Esophagus squamous epithelium (tissue), 5 donors: ENCODE measurements at regions not wholly inside any gene's neighbourhood (a gene's known extent, or its start where the extent isn't known, plus 50 kb on each side); places are given as distances from the start of the nearest gene placed in this dataset.

Source experiments
- DNase-seq: peaks from one replicate; lab custom pipeline; 2025; lab: John Stamatoyannopoulos, UW
- H3K27ac ChIP-seq, 4 donors: fragments of 200-600 bp; sonication (generic); one replicate each; pipeline ENCODE4 v1.5.1; 2016 to 2019; ENCODE audit warnings: mild to moderate bottlenecking in 1 of 4
- H3K27me3 ChIP-seq, 4 donors: fragments of 200-600 bp; sonication (generic); 1 replicate in 3 of 4; 2 replicates in 1 of 4; pipeline versions ENCODE4 v1.5.1 to v1.6.0; 2017 to 2021; ENCODE audit warnings: antibody characterized with exemption in 1 of 4
- H3K36me3 ChIP-seq, 3 donors: fragments of 200-600 bp; sonication (generic); one replicate each; pipeline ENCODE4 v1.5.1; 2016 to 2019
- H3K4me1 ChIP-seq, 3 donors: fragments of 200-600 bp; sonication (generic); one replicate each; pipeline ENCODE4 v1.5.1; 2017 to 2019
- H3K4me3 ChIP-seq, 4 donors: fragments of 200-600 bp; sonication (generic); 1 replicate in 3 of 4; 2 replicates in 1 of 4; pipeline ENCODE4 v1.5.1; 2016 to 2019; ENCODE audit warnings: mild to moderate bottlenecking in 2 of 4, moderate library complexity in 1 of 4
- H3K9me3 ChIP-seq, 3 donors: fragments of 200-600 bp; sonication (generic); one replicate each; pipeline ENCODE4 v1.5.1; 2016 to 2019
- POLR2A ChIP-seq, 4 donors: fragments of 450-650 bp; IDR thresholded peaks; one replicate each; pipeline ENCODE4 v1.6.1; 2017; ENCODE audit warnings: antibody characterized with exemption in 4 of 4, mild to moderate bottlenecking in 4 of 4, moderate library complexity in 3 of 4
- WGBS, 2 donors: methylation state at CpG; one replicate each; pipeline ENCODE4 v1.1.5; 2018; 5-methylcytosine and 5-hydroxymethylcytosine counted together
- intact Hi-C: fragments of 100-400 bp; cut with DNase I; formaldehyde crosslinking; loops from one replicate; pipeline ENCODE4 v1.15.0; 2022
- TF ChIP-seq, protein P1 (sequence below), 6 experiments: fragments of 450-650 bp in 4 of 6; fragments of 200-600 bp in 2 of 6; sonication (generic) in 2 of 6; IDR thresholded peaks; one replicate each; pipeline ENCODE4 v1.5.1; 2016 to 2019; ENCODE audit warnings: antibody characterized with exemption in 6 of 6, mild to moderate bottlenecking in 4 of 6, moderate library complexity in 4 of 6
- donor health status: DM: yes; HTN: yes; CAD: no.

DNA sequence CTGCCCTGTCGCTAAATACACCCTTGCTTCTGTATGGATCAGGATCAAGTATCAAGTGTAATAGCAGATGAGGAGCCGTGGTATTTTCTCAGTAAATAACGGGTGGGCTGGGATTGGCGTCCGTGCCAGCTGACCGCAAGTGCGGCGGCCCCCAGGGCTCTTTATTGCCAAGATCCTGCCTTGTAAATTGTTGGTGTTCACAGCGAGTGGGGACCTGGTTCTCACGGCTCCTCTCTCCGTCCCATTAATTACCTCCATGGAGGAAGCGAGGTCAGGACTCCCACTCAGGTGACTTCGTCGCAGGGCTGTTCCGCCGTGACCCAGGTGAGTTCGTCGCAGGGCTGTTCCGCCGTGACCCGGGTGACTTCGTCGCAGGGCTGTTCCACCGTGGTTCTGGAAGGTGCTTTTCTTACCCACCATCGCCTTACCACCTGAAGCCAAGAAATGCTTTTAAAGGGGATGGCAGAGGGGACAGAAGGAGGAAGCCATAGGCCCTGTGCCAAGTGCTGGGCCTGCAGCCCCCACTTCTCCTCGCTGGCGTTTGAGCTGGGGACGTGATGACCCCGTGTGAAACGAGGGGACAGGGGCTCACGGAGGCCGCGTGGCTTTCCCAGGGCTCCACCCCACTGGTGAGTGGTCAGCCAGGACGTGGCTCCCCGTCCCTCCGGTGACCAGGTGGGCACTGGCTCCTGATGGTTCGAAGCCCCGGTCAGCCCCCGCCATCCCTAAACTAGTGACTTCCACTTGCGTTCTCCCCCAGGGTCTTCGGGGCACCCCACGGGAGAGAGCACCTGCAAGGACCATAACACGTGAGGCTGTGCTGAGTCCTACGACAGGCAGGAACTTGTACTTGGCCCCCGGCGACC, 118.4 kb downstream of the TWIST2 start:
- Histone ChIP-seq H3K36me3 (no peaks in the 10 kb centered on the region), H3K27me3 (peaks cover 0 to 33% (median 0%) of the 10 kb centered on the region in 4 donors), H3K4me3 (no peak overlapping the region), H3K9me3 (no peaks in the 10 kb centered on the region), H3K4me1 (no peaks in the 10 kb centered on the region), H3K27ac (no peak overlapping the region)
- TF ChIP-seq, protein P1, sequence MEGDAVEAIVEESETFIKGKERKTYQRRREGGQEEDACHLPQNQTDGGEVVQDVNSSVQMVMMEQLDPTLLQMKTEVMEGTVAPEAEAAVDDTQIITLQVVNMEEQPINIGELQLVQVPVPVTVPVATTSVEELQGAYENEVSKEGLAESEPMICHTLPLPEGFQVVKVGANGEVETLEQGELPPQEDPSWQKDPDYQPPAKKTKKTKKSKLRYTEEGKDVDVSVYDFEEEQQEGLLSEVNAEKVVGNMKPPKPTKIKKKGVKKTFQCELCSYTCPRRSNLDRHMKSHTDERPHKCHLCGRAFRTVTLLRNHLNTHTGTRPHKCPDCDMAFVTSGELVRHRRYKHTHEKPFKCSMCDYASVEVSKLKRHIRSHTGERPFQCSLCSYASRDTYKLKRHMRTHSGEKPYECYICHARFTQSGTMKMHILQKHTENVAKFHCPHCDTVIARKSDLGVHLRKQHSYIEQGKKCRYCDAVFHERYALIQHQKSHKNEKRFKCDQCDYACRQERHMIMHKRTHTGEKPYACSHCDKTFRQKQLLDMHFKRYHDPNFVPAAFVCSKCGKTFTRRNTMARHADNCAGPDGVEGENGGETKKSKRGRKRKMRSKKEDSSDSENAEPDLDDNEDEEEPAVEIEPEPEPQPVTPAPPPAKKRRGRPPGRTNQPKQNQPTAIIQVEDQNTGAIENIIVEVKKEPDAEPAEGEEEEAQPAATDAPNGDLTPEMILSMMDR (IDR thresholded peaks at IDR 0.05): no peak
- no peak for TF ChIP-seq POLR2A (IDR thresholded peaks at IDR 0.05)
- 88 to 89% methylated on average over 22 to 25 of the region's 46 CpGs for WGBS, 2 donors
- DNase-seq: no peak
- intact Hi-C loops: no loop called here

DNA sequence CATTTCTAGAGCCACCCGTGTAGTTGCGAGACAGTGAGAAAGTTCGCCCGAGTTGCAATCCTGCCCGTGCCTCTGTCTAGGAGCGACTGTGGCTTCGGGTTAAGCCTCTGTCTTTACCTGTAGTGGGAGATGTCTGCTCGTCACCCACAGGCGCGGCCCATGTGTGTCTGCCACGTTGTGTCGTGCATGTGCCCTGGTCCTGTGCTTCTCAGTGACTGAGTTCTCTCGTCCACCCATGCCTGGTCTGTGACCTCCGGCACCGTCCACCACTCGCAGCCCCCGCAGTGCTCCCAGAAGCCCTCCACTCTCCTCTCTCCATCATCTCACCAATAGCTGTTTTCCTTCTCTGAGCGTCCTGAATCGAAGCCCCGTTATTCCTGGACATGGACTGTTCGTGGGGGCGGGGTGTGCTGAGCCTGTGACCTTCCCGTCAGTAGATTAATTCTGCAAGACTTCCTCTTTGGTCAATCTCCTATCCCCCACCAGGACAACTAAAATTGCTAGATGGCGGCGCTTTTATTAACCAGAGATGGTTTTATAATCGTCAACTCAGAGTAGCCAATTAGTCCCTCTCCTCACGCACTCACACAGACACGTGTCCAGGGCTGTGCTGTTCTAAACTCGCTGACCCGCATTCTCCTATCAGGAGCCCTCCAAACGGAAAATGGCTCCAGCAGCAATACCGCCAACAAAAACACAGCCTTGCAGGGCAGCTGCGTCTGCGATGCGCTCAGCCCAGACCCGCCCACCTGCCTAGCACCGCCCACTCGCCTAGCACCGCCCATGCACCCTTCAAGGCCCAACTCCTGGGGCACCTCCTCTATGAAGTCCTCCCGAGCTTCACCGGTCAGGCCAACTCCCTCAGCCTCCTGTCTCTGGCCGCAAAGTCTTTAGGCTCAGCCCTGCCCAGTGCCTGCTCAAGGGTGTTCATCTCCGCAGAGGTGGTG, 119.4 kb downstream of the TWIST2 start:
- intact Hi-C loops: no loop called here
- H3K4me3 ChIP-seq: no peak overlapping the region
- H3K9me3 ChIP-seq: no peaks in the 10 kb centered on the region
- TF ChIP-seq POLR2A (IDR thresholded peaks at IDR 0.05): no peak
- TF ChIP-seq, protein P1 (IDR thresholded peaks at IDR 0.05): no peak
- H3K4me1 ChIP-seq: no peaks in the 10 kb centered on the region
- 89% methylated on average over 25 to 27 of the region's 43 CpGs for WGBS, 2 donors
- H3K27ac ChIP-seq: no peak overlapping the region
- DNase-seq: no peak
- no peaks in the 10 kb centered on the region for H3K36me3 ChIP-seq
- H3K27me3 ChIP-seq: peaks cover 0 to 43% (median 0%) of the 10 kb centered on the region in 4 donors

DNA sequence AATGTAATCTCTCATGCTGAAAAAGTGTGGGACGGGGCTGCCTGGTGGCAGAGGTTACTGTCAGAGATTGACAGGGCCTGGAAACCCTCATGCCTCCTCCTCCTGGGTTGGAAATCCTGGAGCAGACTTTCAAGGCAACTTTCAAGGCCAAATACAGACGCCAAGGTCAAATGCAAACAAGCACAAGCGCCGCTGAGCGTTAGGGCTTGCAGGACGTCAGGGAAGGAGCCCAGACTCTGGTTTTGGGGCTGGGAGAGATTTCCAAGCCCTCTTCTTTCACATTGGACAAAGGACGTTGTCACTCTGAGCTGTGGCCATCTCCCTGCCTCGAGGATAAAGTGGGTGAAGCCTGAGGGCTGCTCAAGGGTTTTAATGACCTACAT, 120.1 kb downstream of the TWIST2 start:
- TF ChIP-seq, protein P1 (IDR thresholded peaks at IDR 0.05): no peak
- no peak for TF ChIP-seq POLR2A (IDR thresholded peaks at IDR 0.05)
- H3K27me3 ChIP-seq: peaks cover 0 to 43% (median 0%) of the 10 kb centered on the region in 4 donors
- no peak overlapping the region for H3K27ac ChIP-seq
- H3K36me3 ChIP-seq: no peaks in the 10 kb centered on the region
- H3K4me1 ChIP-seq: peaks cover 0 to 3% (median under 1%) of the 10 kb centered on the region in 3 donors
- no peaks in the 10 kb centered on the region for H3K9me3 ChIP-seq
- intact Hi-C loops: no loop called here
- H3K4me3 ChIP-seq: no peak overlapping the region
- 75 to 79% methylated on average over 5 to 8 of the region's 8 CpGs for WGBS, 2 donors
- DNase-seq: no peak

DNA sequence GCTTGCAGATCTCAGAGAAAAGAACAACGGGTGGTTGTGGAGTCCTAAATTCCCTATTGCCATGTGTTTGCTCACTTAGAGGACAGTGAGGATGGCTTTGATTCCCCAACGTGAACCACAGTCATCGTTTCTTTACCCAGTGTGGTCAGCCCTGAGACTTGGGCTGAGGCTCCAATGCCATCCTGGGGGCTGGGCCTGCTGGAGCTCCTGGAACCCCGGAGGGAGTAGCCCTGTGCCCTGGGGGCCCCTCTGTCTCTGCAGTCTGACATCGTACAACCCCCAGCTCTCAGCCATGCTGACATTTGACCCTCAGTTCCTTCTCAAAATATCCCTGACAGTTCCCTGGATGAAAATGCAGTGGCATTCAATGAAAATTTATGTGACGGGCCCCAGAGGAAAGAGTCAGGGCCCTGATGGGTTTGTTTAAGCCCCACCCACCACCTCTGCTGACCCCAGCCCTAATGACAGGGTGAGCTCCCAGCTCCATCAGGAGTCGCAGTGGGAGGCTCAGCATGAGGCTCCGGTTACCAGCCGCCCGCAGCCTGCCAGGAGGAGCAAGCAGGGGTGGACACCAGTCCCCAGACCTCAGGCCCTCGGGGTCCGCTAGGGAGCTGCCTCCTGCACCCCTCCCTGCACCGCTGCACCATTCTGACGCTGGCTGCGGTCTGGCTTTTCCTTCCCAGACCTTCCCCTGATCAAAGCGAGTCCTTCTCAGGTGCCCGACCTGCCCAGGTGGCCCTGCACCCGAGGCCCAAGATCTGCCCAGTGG, 120.9 kb downstream of the TWIST2 start:
- DNase-seq: no peak
- Histone ChIP-seq H3K4me3 (no peak overlapping the region), H3K36me3 (no peaks in the 10 kb centered on the region), H3K27ac (no peak overlapping the region), H3K9me3 (no peaks in the 10 kb centered on the region), H3K4me1 (peaks cover 0 to 12% (median 9%) of the 10 kb centered on the region in 3 donors), H3K27me3 (peaks cover 0 to 43% (median 0%) of the 10 kb centered on the region in 4 donors)
- intact Hi-C loops: no loop called here
- TF ChIP-seq, protein P1 (IDR thresholded peaks at IDR 0.05): no peak
- TF ChIP-seq POLR2A (IDR thresholded peaks at IDR 0.05): no peak
- WGBS, 2 donors: 44 to 68% methylated on average over 2 to 11 of the region's 18 CpGs
